PC-3 (cell line): ENCODE measurements at regions not wholly inside any gene's neighbourhood (a gene's known extent, or its start where the extent isn't known, plus 50 kb on each side); places are given as distances from the start of the nearest gene placed in this dataset.

Experiments used
- ATAC-seq: fragments of 200-7000 bp; cut with Tn5 transposase; 2 replicates; pipeline ENCODE4 v1.9.1; 2020; ENCODE audit warnings: mild to moderate bottlenecking, moderate library complexity
- BruUV-seq: library from RNA; stranded (reverse); fragments of 400-500 nt; replicated peaks from 2 replicates; lab custom pipeline; 2021; lab: Mats Ljungman, UMichigan
- CTCF ChIA-PET: fragments of 300-600 bp; sonication (Branson Sonifier 250); formaldehyde crosslinking; loops from one replicate; lab custom pipeline; 2022; ENCODE audit warnings: antibody characterized with exemption; lab: Charles Lee
- POLR2A ChIA-PET: fragments of 300-600 bp; sonication (Branson Sonifier 250); formaldehyde crosslinking; loops from one replicate; lab custom pipeline; 2022; ENCODE audit warnings: antibody characterized with exemption; ENCODE audit not compliant: unreplicated experiment; lab: Charles Lee
- DNase-seq: peaks from one replicate; pipeline ENCODE4 v3.0.0-alpha.2; 2015
- H2AFZ ChIP-seq: fragments of 300-600 bp; sonication (generic); 2 replicates; pipeline ENCODE4 v1.6.0; 2016; ENCODE audit warnings: antibody characterized with exemption, low read length
- H3F3A ChIP-seq: fragments of 300-600 bp; sonication (generic); one replicate; pipeline ENCODE4 v1.6.0; 2017; ENCODE audit warnings: antibody characterized with exemption, low read length, control low read depth, mild to moderate bottlenecking; ENCODE audit not compliant: unreplicated experiment
- H3K27ac ChIP-seq: fragments of 300-600 bp; sonication (generic); 2 replicates; pipeline ENCODE4 v1.5.1; 2016; ENCODE audit warnings: mild to moderate bottlenecking, low read length
- H3K27me3 ChIP-seq: fragments of 300-600 bp; sonication (generic); 2 replicates; pipeline ENCODE4 v1.6.1; 2016; ENCODE audit warnings: low read length, mixed read lengths
- H3K36me3 ChIP-seq: fragments of 300-600 bp; sonication (generic); 2 replicates; pipeline ENCODE4 v1.6.1; 2016; ENCODE audit warnings: low read depth, mixed run types, low read length, mixed read lengths
- H3K4me1 ChIP-seq: fragments of 300-600 bp; sonication (generic); 2 replicates; pipeline ENCODE4 v1.5.1; 2016; ENCODE audit warnings: low read length; ENCODE audit not compliant: insufficient read depth
- H3K4me2 ChIP-seq: fragments of 300-600 bp; sonication (generic); 2 replicates; pipeline ENCODE4 v1.6.0; 2016; ENCODE audit warnings: low read length
- H3K4me3 ChIP-seq: fragments of 300-600 bp; sonication (generic); 2 replicates; pipeline ENCODE4 v1.5.1; 2016; ENCODE audit warnings: mild to moderate bottlenecking, low read length, mixed read lengths
- H3K79me2 ChIP-seq: fragments of 300-600 bp; sonication (generic); 2 replicates; pipeline ENCODE4 v1.6.1; 2017; ENCODE audit warnings: low read length, mixed read lengths
- H3K9ac ChIP-seq: fragments of 300-600 bp; sonication (generic); 2 replicates; pipeline ENCODE4 v1.6.0; 2016; ENCODE audit warnings: mild to moderate bottlenecking, low read length
- H3K9me2 ChIP-seq: fragments of 300-600 bp; sonication (generic); replicated peaks from 2 replicates; pipeline ENCODE4 v1.6.1; 2016; ENCODE audit warnings: mixed run types, low read length, mixed read lengths
- H3K9me3 ChIP-seq: fragments of 300-600 bp; sonication (generic); 2 replicates; pipeline ENCODE4 v1.6.1; 2016; ENCODE audit warnings: low read length, mixed read lengths
- H4K20me1 ChIP-seq: fragments of 300-600 bp; sonication (generic); 2 replicates; pipeline ENCODE4 v1.6.1; 2016; ENCODE audit warnings: low read length, mixed read lengths
- EZH2 ChIP-seq: fragments of 300-600 bp; sonication (generic); IDR thresholded peaks from one replicate; pipeline ENCODE4 v1.6.1; 2017; ENCODE audit warnings: antibody characterized with exemption, mild to moderate bottlenecking, low read length; ENCODE audit not compliant: unreplicated experiment
- EZH2phosphoT487 ChIP-seq: fragments of 300-600 bp; sonication (generic); IDR thresholded peaks from 2 replicates; pipeline ENCODE4 v1.6.1; 2018; ENCODE audit warnings: mild to moderate bottlenecking, antibody characterized with exemption, low read length, borderline replicate concordance
- intact Hi-C: fragments of 100-400 bp; cut with micrococcal nuclease; formaldehyde crosslinking; loops from 2 replicates; pipeline ENCODE4 v1.9.0; 2023
- TF ChIP-seq, protein P1 (sequence below): fragments of 300-600 bp; sonication (generic); conservative IDR thresholded peaks from 2 replicates; pipeline ENCODE4 v1.5.1; 2017; ENCODE audit warnings: antibody characterized with exemption, low read depth, mild to moderate bottlenecking, low read length

DNA sequence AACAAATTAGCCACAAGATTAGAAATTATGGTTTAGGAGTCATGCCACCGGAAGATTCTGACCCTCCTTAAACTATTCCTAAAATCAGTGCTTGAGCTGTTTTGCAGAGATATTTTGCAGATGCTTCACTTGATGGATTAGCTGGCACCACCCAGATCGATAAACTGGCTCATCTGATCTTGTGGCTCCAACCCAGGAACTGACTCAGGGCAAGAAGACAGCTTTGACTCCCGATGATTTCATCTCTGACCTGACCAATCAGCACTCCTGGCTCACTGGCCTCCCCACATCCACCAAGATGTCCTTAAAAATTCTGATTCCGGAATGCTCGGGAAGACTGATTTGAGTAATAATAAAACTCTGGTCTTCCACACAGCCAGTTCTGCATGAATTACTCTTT, 221.6 kb downstream of the RHOU start:
- ATAC-seq (no peak), DNase-seq (no peak)
- Histone ChIP-seq H3K4me1 (no peaks in the 10 kb centered on the region), H3K27ac (no peak overlapping the region), H3K4me3 (no peak overlapping the region), H3K9me2 (no peaks in the 10 kb centered on the region), H3F3A (no peaks in the 10 kb centered on the region), H3K9me3 (peaks cover 9% of the 10 kb centered on the region), H3K27me3 (peaks cover 53% of the 10 kb centered on the region), H3K79me2 (no peaks in the 10 kb centered on the region), H3K9ac (no peak overlapping the region), H3K4me2 (no peak overlapping the region), H3K36me3 (no peaks in the 10 kb centered on the region), H4K20me1 (no peaks in the 10 kb centered on the region), H2AFZ (no peak overlapping the region)
- no peak for TF ChIP-seq EZH2phosphoT487
- TF ChIP-seq, protein P1, sequence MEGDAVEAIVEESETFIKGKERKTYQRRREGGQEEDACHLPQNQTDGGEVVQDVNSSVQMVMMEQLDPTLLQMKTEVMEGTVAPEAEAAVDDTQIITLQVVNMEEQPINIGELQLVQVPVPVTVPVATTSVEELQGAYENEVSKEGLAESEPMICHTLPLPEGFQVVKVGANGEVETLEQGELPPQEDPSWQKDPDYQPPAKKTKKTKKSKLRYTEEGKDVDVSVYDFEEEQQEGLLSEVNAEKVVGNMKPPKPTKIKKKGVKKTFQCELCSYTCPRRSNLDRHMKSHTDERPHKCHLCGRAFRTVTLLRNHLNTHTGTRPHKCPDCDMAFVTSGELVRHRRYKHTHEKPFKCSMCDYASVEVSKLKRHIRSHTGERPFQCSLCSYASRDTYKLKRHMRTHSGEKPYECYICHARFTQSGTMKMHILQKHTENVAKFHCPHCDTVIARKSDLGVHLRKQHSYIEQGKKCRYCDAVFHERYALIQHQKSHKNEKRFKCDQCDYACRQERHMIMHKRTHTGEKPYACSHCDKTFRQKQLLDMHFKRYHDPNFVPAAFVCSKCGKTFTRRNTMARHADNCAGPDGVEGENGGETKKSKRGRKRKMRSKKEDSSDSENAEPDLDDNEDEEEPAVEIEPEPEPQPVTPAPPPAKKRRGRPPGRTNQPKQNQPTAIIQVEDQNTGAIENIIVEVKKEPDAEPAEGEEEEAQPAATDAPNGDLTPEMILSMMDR = no peak
- no peak for TF ChIP-seq EZH2
- POLR2A ChIA-PET = no interaction called here
- intact Hi-C loops = no loop called here
- BruUV-seq = no TSS peak
- CTCF ChIA-PET = no interaction called here

GRCh38 chr1:228957535-228957934, 222.3 kb downstream of the RHOU start:
- no TSS peak for BruUV-seq
- Histone ChIP-seq H3K9ac (no peak overlapping the region), H3K9me3 (peaks cover 9% of the 10 kb centered on the region), H3K4me2 (no peak overlapping the region), H3K9me2 (no peaks in the 10 kb centered on the region), H3F3A (no peaks in the 10 kb centered on the region), H3K4me3 (no peak overlapping the region), H3K79me2 (no peaks in the 10 kb centered on the region), H3K27ac (no peak overlapping the region), H3K36me3 (no peaks in the 10 kb centered on the region), H3K27me3 (peaks cover 52% of the 10 kb centered on the region), H2AFZ (no peak overlapping the region), H4K20me1 (no peaks in the 10 kb centered on the region), H3K4me1 (no peaks in the 10 kb centered on the region)
- no peak for DNase-seq
- TF ChIP-seq, protein P1 = no peak
- TF ChIP-seq EZH2 (no peak), EZH2phosphoT487 (no peak)
- CTCF ChIA-PET = no interaction called here
- no peak for ATAC-seq
- POLR2A ChIA-PET = no interaction called here
- intact Hi-C loops = no loop called here

DNA sequence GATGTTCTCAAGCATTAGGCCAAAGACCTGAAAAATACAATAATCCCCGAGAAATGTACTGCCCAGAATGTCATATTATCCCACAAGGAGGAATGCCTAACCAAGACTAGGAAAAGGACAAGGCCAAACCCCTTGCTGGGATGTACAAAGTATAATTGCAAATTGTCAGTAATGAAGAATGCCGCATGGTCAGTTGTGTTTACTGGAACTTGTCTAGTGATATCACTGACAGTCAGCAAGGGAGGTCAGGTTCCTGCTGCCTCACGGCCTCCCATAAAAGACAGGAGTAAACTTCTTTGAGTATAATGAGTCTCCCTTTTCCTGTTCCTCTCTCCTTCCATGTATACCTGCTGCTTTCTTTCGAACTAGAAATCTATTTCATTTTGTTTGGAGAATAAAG, 222.8 kb downstream of the RHOU start:
- H3K4me1 ChIP-seq = no peaks in the 10 kb centered on the region
- H3K4me3 ChIP-seq = no peak overlapping the region
- TF ChIP-seq EZH2 = no peak
- TF ChIP-seq EZH2phosphoT487 = no peak
- TF ChIP-seq, protein P1 = no peak
- BruUV-seq = no TSS peak
- no peaks in the 10 kb centered on the region for H3K9me2 ChIP-seq
- ATAC-seq (no peak), DNase-seq (no peak)
- ChIA-PET POLR2A (no interaction called here), CTCF (no interaction called here)
- H3K4me2 ChIP-seq = no peak overlapping the region
- H3K79me2 ChIP-seq = no peaks in the 10 kb centered on the region
- H2AFZ ChIP-seq = no peak overlapping the region
- peaks cover 9% of the 10 kb centered on the region for H3K9me3 ChIP-seq
- H3K27me3 ChIP-seq = peaks cover 50% of the 10 kb centered on the region
- H3F3A ChIP-seq = no peaks in the 10 kb centered on the region
- intact Hi-C loops = no loop called here
- H3K27ac ChIP-seq = no peak overlapping the region
- no peak overlapping the region for H3K9ac ChIP-seq
- H4K20me1 ChIP-seq = no peaks in the 10 kb centered on the region
- H3K36me3 ChIP-seq = no peaks in the 10 kb centered on the region
